Right ventricle myocardium inferior (tissue), 1 donor: ENCODE measurements at regions not wholly inside any gene's neighbourhood (a gene's known extent, or its start where the extent isn't known, plus 50 kb on each side); places are given as distances from the start of the nearest gene placed in this dataset.

Experiments
- ATAC-seq: fragments of 200-7000 bp; cut with Tn5 transposase; one replicate; pipeline ENCODE4 v1.9.1; 2020; ENCODE audit warnings: mild to moderate bottlenecking, moderate library complexity
- DNase-seq: peaks from one replicate; pipeline ENCODE4 v3.0.0; 2021; ENCODE audit errors: missing footprints
- intact Hi-C: fragments of 100-400 bp; cut with DNase I; formaldehyde crosslinking; loops from one replicate; pipeline ENCODE4 v1.11.0; 2022
- donor health status: DM: no; HTN: yes; CAD: no; lungs with severe emphysema.

DNA sequence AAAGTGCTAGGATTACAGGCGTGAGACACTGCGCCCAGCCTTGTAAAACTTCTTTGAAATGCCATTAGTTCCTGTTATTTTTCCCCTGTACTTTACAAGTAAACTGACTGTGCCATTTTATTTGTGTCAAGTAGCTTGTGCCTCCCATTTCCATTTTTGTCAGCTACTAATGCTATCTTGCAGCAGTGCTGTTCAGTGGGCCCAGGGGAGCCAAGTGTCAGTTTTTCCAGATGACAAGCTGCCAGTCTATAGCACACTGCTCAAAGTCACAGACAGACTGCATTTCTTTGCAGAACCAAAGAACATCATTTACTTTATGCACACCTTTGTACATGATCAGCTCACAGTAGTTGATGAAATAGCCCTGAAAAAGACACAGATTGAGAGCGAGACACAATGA lies 901.3 kb upstream of the CDH2 start:
- intact Hi-C loops, result no loop called here

DNA sequence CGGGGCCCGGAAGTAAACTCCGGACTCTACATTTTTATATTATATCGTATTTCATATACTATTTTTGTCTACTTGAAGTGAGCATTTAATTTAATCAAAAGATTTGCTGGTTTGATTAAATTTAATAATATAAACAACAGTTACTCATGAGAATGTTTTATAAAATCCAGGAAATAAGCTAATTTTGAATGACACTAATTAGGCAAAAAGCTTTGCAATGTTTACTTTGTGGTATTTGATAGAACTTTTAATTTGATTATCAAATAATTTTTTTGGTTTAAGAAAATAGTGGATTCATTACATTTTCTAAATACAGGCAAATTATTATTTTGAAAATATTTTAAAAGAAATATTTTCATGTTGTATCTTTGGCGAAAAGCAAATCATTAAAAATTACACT lies 900.4 kb upstream of the CDH2 start:
- ATAC-seq (no peak), DNase-seq (no peak)
- intact Hi-C loops, result no loop called here

More for the DNA sequence above, 901.3 kb upstream of the CDH2 start:
- no peak for DNase-seq
- ATAC-seq, result no peak

GRCh38 chr18:29076645-29077044 lies 899.7 kb upstream of the CDH2 start:
- DNase-seq, result no peak
- ATAC-seq, result no peak
- intact Hi-C loops, result no loop called here

GRCh38 chr18:29074147-29074546 lies 897.2 kb upstream of the CDH2 start:
- ATAC-seq (no peak), DNase-seq (no peak)
- intact Hi-C loops, result no loop called here

- intact Hi-C loops, result no loop called here
- DNase-seq, result no peak
- ATAC-seq, result no peak
Measured at GRCh38 chr18:29071869-29072268, 894.9 kb upstream of the CDH2 start.

- DNase-seq, result no peak
- intact Hi-C loops, result no loop called here
- ATAC-seq, result no peak
Measured at GRCh38 chr18:29063346-29063745, 886.4 kb upstream of the CDH2 start.

- intact Hi-C loops, result no loop called here
- no peak for ATAC-seq
- DNase-seq, result no peak
Measured at GRCh38 chr18:29062921-29063320, 886.0 kb upstream of the CDH2 start.

DNA sequence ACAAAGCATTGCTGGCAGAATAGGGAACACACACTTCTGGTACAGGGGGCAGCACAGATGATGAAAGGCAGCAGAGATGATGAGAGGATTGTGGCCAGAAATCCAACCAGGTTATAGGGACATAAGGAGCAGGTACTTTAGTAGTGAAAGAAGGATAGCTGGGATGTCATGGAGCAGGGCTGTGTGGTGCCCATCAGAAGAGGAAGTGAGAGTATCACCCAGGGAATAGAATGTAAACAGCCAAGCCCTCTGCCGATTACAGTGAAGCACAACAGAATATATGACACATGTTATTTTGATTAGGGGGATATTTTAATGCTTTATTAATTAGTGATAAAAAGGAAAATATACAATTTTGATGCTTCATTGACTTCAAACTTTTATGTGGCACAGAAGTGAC lies 883.4 kb upstream of the CDH2 start:
- intact Hi-C loops, result no loop called here
- no peak for DNase-seq
- ATAC-seq, result no peak

- DNase-seq (no peak), ATAC-seq (no peak)
- intact Hi-C loops, result no loop called here
Measured at GRCh38 chr18:29057703-29058102, 880.8 kb upstream of the CDH2 start.

DNA sequence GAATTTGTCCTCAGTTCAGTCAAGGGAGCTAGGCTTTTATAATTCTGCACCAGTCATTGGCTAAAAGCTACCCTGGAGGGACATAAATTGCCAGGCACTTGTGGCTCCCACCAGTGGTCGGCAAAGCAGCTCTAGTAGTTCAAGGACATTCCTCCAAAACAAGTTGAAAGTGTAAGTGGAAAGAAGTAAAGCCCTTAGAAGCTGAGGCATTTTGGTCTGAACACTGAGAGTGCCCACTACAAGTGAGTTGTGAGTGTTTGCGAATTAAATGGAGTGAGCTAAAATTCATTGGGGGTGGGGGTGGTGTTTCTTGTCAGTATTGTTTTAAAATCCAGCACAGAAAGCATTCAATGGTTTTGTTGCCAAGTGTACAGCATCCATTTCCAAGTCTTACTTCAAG lies 879.9 kb upstream of the CDH2 start:
- no peak for DNase-seq
- intact Hi-C loops, result no loop called here
- no peak for ATAC-seq

DNA sequence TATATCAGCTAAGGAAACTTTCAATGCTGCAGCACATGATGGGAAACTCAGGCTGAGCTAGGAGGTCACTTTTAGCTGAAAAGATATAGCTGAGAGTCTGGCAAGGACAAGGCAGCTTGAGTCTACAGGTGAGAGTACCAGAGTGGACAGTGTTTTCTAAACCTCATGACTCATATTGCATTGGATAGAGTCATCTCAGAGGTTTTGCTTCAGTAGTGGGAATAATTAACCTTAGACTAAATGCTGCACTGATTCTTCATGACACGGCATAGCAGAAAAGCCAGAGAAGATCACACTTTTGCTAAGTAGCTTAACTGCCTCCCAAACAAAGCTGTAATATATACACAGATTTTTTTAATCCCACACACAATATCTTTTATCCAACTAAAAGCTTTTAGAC lies 865.0 kb upstream of the CDH2 start:
- DNase-seq (no peak), ATAC-seq (no peak)
- intact Hi-C loops, result no loop called here

DNA sequence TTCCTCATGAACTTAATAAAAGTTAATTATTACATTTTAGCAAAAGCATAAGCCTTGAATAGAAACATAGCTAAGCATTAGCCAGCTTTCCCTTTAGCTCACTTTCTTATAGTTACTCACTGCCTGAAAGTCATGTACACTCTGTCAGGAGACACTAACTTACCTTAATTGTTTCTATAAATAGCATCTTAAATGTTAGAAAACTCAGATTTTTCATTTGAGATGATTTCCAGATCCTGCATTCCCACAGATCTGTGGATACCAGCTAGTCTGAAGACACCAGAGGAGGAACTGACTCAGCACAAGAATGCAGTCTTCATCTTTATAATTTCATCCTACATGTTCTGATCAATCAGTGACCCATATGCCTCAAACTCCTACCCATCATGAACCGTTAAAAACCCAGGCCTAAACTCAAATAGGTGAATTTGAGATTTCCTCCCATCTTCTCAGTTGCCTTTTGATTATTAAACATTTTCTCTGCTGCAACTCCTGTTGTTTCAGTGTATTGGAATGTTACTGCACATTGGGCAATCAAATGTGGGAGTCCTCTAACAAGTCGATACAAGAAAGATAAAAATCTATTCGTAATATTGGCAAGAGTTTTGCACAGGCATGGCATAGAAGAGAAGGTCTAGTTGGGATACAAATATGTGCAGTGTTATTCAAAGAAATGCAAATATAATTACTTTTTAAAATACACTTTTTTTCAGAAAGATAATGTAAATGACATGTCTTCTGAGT lies 857.4 kb upstream of the CDH2 start:
- DNase-seq (no peak), ATAC-seq (no peak)
- intact Hi-C loops, result no loop called here

GRCh38 chr18:29028560-29028959 lies 851.6 kb upstream of the CDH2 start:
- ATAC-seq (no peak), DNase-seq (no peak)
- intact Hi-C loops, result no loop called here

- no peak for DNase-seq
- intact Hi-C loops, result no loop called here
- no peak for ATAC-seq
Measured at GRCh38 chr18:29018976-29019375, 842.0 kb upstream of the CDH2 start.

- intact Hi-C loops, result no loop called here
- ATAC-seq (no peak), DNase-seq (no peak)
Measured at GRCh38 chr18:29012883-29013465, 836.0 kb upstream of the CDH2 start.

GRCh38 chr18:29012364-29012763 lies 835.4 kb upstream of the CDH2 start:
- no peak for ATAC-seq
- DNase-seq, result no peak
- intact Hi-C loops, result no loop called here

DNA sequence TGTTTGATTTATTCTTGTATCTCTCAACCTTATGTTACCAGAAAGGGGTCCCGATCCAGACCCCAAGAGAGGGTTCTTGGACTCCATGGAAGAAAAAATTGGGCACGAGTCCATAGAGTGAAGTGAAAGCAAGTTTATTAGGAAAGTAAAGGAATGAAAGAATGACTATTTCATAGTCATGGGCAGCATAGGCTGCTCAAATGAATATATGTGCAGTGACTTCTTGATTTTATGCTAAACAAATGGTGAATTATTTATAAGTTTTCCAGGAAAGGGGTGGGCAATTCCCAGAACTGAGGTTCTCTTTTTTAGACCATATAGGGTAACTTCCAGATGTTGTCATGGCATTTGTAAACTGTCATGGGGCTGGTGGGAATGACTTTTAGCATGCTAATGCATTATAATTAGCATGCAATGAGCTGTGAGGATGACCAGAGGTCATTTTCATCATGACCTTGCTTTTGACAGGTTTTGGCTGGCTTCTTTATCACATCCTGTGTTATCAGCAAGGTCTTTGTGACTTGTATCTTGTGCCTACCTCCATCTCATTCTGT lies 832.4 kb upstream of the CDH2 start:
- DNase-seq (no peak), ATAC-seq (no peak)
- intact Hi-C loops, result no loop called here

DNA sequence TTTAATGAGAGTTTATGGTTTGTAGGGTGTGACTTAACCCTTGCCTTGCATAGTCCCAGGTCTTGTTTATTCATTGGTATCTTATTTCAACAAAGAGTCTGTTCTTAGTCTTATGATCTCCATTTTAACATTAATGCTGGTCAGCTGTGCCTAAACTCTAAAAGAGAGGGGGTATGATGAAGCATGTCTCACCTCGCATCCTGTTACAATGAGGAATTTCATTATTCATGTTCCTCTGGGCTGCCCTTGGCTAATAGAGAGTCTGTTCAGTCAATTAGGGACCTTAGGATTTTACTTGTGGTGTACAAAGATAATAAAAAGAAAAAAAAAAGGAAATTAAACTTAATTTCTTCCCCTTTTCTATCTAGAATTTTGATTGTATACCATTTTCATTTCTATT lies 831.9 kb upstream of the CDH2 start:
- ATAC-seq (no peak), DNase-seq (no peak)
- intact Hi-C loops, result no loop called here

GRCh38 chr18:29007986-29008654 lies 831.2 kb upstream of the CDH2 start:
- DNase-seq, result no peak
- intact Hi-C loops, result no loop called here
- no peak for ATAC-seq

DNA sequence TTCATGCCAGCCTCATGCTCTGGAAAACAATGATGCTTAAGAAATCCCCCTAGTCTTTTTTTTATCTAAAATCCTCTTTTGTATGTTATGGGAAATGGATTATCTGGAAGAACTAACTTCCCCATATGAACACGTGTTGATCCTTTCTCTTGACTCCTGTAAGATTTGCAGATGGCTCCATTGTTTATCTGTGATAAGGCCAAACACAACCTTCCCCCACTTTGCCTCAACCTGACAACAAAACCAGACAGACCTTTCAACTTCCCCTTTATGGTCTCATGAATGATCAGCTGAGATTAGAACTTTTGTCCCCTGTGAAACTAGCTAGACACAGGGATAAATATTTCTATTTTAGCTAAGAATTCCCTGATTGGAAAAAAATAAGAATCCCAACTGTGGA lies 828.0 kb upstream of the CDH2 start:
- no peak for ATAC-seq
- no peak for DNase-seq
- intact Hi-C loops, result no loop called here
